PC-9 (cell line): ENCODE measurements at regions not wholly inside any gene's neighbourhood (a gene's known extent, or its start where the extent isn't known, plus 50 kb on each side); places are given as distances from the start of the nearest gene placed in this dataset.

Source experiments
- BruUV-seq: library from RNA; stranded (reverse); fragments of 400-500 nt; replicated peaks from 2 replicates; lab custom pipeline; 2021; lab: Mats Ljungman, UMichigan
- CTCF ChIA-PET: fragments of 300-600 bp; sonication (Branson Sonifier 250); formaldehyde crosslinking; loops from one replicate; lab custom pipeline; 2022; ENCODE audit warnings: antibody characterized with exemption; lab: Charles Lee
- POLR2A ChIA-PET: fragments of 300-600 bp; sonication (Branson Sonifier 250); formaldehyde crosslinking; loops from one replicate; lab custom pipeline; 2022; ENCODE audit warnings: antibody characterized with exemption; ENCODE audit not compliant: unreplicated experiment; lab: Charles Lee
- DNase-seq, 2 experiments: peaks; one replicate each; pipeline versions ENCODE4 v3.0.0 to v3.0.0-alpha.2; 2015 to 2022; ENCODE audit warnings: mixed read lengths in 1 of 2
- H2AFZ ChIP-seq: fragments of 200-600 bp; sonication (generic); 2 replicates; pipeline ENCODE4 v1.8.1; 2017; ENCODE audit warnings: antibody characterized with exemption
- H3F3A ChIP-seq: fragments of 200-600 bp; sonication (generic); 2 replicates; pipeline ENCODE4 v1.8.1; 2017; ENCODE audit warnings: antibody characterized with exemption, mild to moderate bottlenecking, low read depth; ENCODE audit not compliant: insufficient read depth
- H3K27ac ChIP-seq: fragments of 200-600 bp; sonication (generic); 2 replicates; pipeline ENCODE4 v1.6.1; 2016; ENCODE audit warnings: mixed run types
- H3K27me3 ChIP-seq: fragments of 200-600 bp; sonication (generic); 2 replicates; pipeline ENCODE4 v1.6.1; 2016; ENCODE audit warnings: low read depth, mixed run types; ENCODE audit not compliant: insufficient read depth
- H3K36me3 ChIP-seq: fragments of 200-600 bp; sonication (generic); 2 replicates; pipeline ENCODE4 v1.6.1; 2016; ENCODE audit warnings: low read depth, mixed run types
- H3K4me1 ChIP-seq: fragments of 200-600 bp; sonication (generic); replicated peaks from 2 replicates; pipeline ENCODE4 v1.6.1; 2016; ENCODE audit warnings: mixed run types; ENCODE audit not compliant: insufficient read depth
- H3K4me2 ChIP-seq: fragments of 200-600 bp; sonication (generic); 2 replicates; pipeline ENCODE4 v1.6.1; 2017; ENCODE audit warnings: mixed run types
- H3K4me3 ChIP-seq: fragments of 200-600 bp; sonication (generic); 2 replicates; pipeline ENCODE4 v1.6.1; 2016; ENCODE audit warnings: mixed run types
- H3K79me2 ChIP-seq: fragments of 200-600 bp; sonication (generic); 2 replicates; pipeline ENCODE4 v1.6.1; 2017; ENCODE audit warnings: low read depth, mixed run types
- H3K9me2 ChIP-seq: fragments of 200-600 bp; sonication (generic); 2 replicates; pipeline ENCODE4 v1.8.1; 2017; ENCODE audit warnings: mild to moderate bottlenecking; ENCODE audit not compliant: insufficient read depth
- H3K9me3 ChIP-seq: fragments of 200-600 bp; sonication (generic); 2 replicates; pipeline ENCODE4 v1.8.1; 2016; ENCODE audit warnings: low read depth; ENCODE audit not compliant: insufficient read depth
- H4K20me1 ChIP-seq: fragments of 200-600 bp; sonication (generic); 2 replicates; pipeline ENCODE4 v1.8.1; 2017; ENCODE audit not compliant: insufficient read depth
- CTCF ChIP-seq: fragments of 200-600 bp; sonication (generic); conservative IDR thresholded peaks from 2 replicates; pipeline ENCODE4 v1.6.1; 2017; ENCODE audit warnings: mixed run types, antibody characterized with exemption, mild to moderate bottlenecking, moderate library complexity
- EZH2 ChIP-seq: fragments of 200-600 bp; sonication (generic); IDR thresholded peaks from 2 replicates; pipeline ENCODE4 v1.8.0; 2017; ENCODE audit warnings: antibody characterized with exemption, low read depth
- intact Hi-C: fragments of 100-400 bp; cut with micrococcal nuclease; formaldehyde crosslinking; loops from one replicate; pipeline ENCODE4 v1.10.0; 2022; ENCODE audit not compliant: unreplicated experiment

- no peaks in the 10 kb centered on the region for H3F3A ChIP-seq
- no peaks in the 10 kb centered on the region for H3K36me3 ChIP-seq
- CTCF ChIA-PET = no interaction called here
- intact Hi-C loops = no loop called here
- no peaks in the 10 kb centered on the region for H3K9me3 ChIP-seq
- H3K9me2 ChIP-seq = no peaks in the 10 kb centered on the region
- POLR2A ChIA-PET = no interaction called here
- H3K27me3 ChIP-seq = no peaks in the 10 kb centered on the region
- no peak overlapping the region for H3K27ac ChIP-seq
- H3K4me1 ChIP-seq = no peaks in the 10 kb centered on the region
- H4K20me1 ChIP-seq = no peaks in the 10 kb centered on the region
- no peak overlapping the region for H2AFZ ChIP-seq
- no TSS peak for BruUV-seq
- DNase-seq = no peak
- H3K4me3 ChIP-seq = no peak overlapping the region
- no peak for TF ChIP-seq CTCF
- TF ChIP-seq EZH2 = no peak
- no peak overlapping the region for H3K4me2 ChIP-seq
- H3K79me2 ChIP-seq = no peaks in the 10 kb centered on the region
These were observed 382.0 kb upstream of the ADARB2 start for GRCh38 chr10:2119316-2119715.

GRCh38 chr10:2118201-2118600 lies 380.9 kb upstream of the ADARB2 start:
- ChIA-PET CTCF (no interaction called here), POLR2A (no interaction called here)
- Histone ChIP-seq H3K9me2 (no peaks in the 10 kb centered on the region), H3F3A (no peaks in the 10 kb centered on the region), H3K27ac (no peak overlapping the region), H4K20me1 (no peaks in the 10 kb centered on the region), H3K27me3 (no peaks in the 10 kb centered on the region), H3K4me2 (no peak overlapping the region), H3K4me1 (no peaks in the 10 kb centered on the region), H3K4me3 (no peak overlapping the region), H2AFZ (no peak overlapping the region), H3K9me3 (no peaks in the 10 kb centered on the region), H3K79me2 (no peaks in the 10 kb centered on the region), H3K36me3 (no peaks in the 10 kb centered on the region)
- no peak for DNase-seq
- intact Hi-C loops = no loop called here
- BruUV-seq = no TSS peak
- TF ChIP-seq EZH2 (no peak), CTCF (no peak)

GRCh38 chr10:2117641-2118040 lies 380.3 kb upstream of the ADARB2 start:
- no peaks in the 10 kb centered on the region for H3K9me2 ChIP-seq
- H3K79me2 ChIP-seq = no peaks in the 10 kb centered on the region
- no peak overlapping the region for H3K27ac ChIP-seq
- ChIA-PET POLR2A (no interaction called here), CTCF (no interaction called here)
- H2AFZ ChIP-seq = no peak overlapping the region
- intact Hi-C loops = no loop called here
- H3K4me1 ChIP-seq = no peaks in the 10 kb centered on the region
- H3K36me3 ChIP-seq = no peaks in the 10 kb centered on the region
- H3K27me3 ChIP-seq = no peaks in the 10 kb centered on the region
- no peak overlapping the region for H3K4me3 ChIP-seq
- H3K9me3 ChIP-seq = no peaks in the 10 kb centered on the region
- H3K4me2 ChIP-seq = no peak overlapping the region
- no peaks in the 10 kb centered on the region for H4K20me1 ChIP-seq
- no peak for TF ChIP-seq EZH2
- TF ChIP-seq CTCF = no peak
- H3F3A ChIP-seq = no peaks in the 10 kb centered on the region
- BruUV-seq = no TSS peak
- DNase-seq = no peak
